NCI-H2227 treated with DMSO at 0.1 percent for 48 hours (cell line): ENCODE measurements at regions not wholly inside any gene's neighbourhood (a gene's known extent, or its start where the extent isn't known, plus 50 kb on each side); places are given as distances from the start of the nearest gene placed in this dataset.

Experiments used
- DNase-seq: peaks from one replicate; lab custom pipeline; 2025; lab: John Stamatoyannopoulos, UW

- DNase-seq, result no peak
Measured at GRCh38 chr22:49604732-49605302, 222.9 kb downstream of the BRD1 start.

- no peak for DNase-seq
Measured at GRCh38 chr22:49603016-49603415, 224.7 kb downstream of the BRD1 start.

- DNase-seq, result no peak
Measured at GRCh38 chr22:49602481-49602880, 225.2 kb downstream of the BRD1 start.

GRCh38 chr22:49601614-49602321 lies 225.9 kb downstream of the BRD1 start:
- no peak for DNase-seq

DNA sequence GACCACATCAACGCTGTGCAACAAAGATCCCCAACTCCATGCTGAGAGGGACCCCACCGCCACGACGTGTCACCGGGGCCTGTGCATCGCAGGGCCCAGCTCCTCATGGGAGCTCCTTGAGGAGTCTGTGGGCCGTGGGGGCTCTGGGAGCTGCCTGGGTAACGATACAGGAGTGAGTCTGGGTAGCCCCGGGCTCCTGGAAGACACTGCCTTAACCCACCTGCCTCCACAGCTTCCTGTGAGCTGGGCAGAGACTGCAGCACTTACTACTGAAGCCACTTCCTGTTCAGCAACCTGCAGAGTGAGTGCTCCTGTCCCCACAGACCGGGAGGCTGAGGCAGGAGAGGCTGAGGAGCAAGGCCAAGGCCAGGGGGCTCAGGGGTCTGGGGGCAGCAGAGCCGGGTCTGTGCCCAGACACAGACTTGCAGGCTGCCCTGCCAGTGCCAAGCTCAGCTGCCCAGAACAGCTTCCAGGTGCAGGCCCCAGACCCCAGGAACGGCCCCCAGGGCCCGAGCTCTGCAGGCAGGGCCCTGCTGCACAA lies 226.7 kb downstream of the BRD1 start:
- DNase-seq, result no peak

- no peak for DNase-seq
Measured at GRCh38 chr22:49600468-49600867, 227.2 kb downstream of the BRD1 start.

GRCh38 chr22:49599691-49600455 lies 227.8 kb downstream of the BRD1 start:
- no peak for DNase-seq

- DNase-seq, result no peak
Measured at GRCh38 chr22:49599039-49599438, 228.6 kb downstream of the BRD1 start.

DNA sequence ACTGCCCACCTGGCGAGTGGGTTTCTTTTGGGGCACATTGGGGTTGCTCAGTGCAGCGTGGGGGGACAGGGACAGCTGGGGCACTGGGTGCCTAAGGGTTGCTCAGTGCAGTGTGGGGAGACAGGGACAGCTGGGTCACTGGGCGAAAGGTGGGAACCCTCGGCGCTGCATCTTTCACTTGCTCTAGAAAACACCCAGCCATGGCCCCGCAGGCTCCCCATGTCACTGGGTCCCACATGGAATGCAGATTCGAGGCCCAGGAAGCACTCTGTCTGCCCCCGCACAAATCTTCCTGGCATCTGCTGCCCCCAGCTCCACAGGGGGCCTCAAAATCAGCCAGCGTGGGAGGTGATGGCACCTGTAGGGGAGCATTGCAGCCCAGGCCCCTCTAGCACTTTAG lies 229.3 kb downstream of the BRD1 start:
- DNase-seq, result no peak

- no peak for DNase-seq
Measured at GRCh38 chr22:49597428-49598039, 230.1 kb downstream of the BRD1 start.

DNA sequence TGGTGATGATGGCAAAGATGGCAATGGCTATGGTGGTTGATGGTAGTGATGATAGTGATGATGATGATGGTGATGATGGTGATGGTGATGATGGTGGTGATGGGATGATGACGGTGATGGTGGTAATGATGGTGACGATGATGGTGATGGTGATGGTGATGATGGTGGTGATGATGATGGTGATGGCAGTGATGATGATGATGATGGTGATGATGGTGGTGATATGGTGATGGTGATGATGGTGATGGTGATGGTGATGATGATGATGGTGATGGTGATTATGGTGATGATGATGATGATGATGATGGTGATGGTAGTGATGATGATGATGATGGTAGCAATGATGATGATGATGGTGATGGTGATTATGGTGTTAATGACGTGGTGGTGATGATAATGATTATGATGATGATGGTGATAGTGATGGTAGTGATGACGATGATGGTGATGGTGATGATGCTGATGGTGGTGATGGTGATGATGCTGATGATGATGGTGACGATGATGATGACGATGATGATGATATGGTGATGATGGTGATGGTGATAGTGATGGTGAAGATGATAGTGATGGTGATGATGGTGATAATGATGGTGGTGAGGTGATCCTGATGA lies 232.1 kb downstream of the BRD1 start:
- no peak for DNase-seq

GRCh38 chr22:49594078-49594477 lies 233.6 kb downstream of the BRD1 start:
- no peak for DNase-seq

DNA sequence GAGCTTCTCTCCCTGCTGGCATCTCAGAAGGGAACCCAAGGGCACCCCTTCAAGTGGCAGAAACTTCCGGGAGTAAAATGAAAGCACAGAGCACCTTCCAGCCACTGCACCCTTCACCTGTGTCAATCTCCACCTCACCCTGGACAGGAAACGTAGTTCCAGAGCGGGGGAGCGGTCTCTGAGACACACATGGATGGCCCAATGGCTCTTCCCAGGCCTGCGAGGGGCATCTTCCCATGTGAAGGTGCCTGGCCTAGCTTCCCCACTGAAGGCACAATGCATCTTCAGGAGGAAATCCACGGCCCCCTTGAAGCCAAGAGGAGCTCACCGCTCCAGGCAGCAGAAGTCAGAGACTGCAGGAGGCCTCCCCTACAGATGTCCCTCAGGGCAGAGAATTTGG lies 234.2 kb downstream of the BRD1 start:
- DNase-seq, result no peak

DNA sequence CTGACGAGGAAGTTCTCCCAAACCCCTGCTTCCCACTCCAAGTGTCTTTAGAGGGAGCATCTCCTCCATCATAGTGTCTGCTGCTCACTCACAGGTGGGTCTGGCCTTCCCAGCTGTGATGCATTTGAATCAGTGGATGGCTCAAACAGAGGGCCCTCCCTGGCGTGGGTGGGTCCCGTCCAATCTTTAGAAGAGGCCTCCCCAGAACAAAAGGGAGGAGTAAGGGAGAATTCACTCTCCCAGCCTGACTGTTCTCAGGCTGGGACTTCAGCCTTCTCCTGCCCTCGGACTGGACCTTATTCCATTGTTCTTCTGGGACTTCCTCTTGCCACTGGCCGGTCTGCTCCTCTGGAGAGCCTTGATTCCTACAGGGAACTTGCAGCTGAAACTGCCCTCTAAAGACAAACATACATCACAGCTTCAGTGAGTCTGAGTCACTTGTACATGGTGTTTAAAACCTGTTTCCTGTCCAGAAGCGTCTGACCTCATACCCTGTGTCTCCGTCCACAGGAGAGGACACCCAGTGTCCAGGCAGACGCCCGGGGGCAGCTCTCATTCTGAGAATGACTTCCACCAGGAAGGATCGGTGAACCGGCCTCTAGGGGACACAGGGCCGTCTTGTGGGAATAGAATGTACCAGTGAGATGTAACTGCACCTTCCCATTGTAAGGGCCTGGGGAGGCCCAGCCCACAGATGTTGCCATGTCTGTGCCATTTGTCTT lies 234.7 kb downstream of the BRD1 start:
- DNase-seq, result no peak

DNA sequence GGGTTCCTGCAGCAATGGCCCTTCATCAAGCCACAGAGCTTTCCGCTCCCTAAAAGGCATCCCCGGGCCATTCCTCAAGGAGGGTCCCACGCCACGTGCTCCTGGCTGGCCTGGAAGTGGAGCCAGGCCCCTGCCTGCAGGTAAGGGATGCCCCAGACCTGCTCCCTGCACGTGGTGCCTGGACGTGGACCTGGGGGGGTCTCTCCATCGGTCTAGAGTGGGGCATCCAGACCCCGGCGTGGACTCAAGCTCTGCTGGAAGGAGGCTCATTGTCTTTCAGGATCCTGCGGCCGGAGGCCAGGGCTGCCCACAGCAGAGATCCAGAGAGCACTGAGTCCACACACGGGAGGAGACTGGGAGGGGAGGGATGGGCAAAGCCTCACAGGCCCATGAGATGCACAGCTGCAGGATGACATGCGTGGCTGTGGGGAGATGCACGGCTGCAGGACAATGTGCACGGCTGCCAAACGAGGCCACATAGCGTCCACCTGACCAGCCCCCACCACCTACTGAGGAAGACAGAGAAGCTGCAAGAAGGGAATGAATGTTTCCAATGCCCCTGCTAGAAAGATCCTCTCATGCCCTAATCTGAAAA lies 236.7 kb downstream of the BRD1 start:
- DNase-seq, result no peak

- DNase-seq, result no peak
Measured at GRCh38 chr22:49590381-49590780, 237.3 kb downstream of the BRD1 start.

- no peak for DNase-seq
Measured at GRCh38 chr22:49589811-49590210, 237.9 kb downstream of the BRD1 start.

- no peak for DNase-seq
Measured at GRCh38 chr22:49589301-49589700, 238.4 kb downstream of the BRD1 start.

DNA sequence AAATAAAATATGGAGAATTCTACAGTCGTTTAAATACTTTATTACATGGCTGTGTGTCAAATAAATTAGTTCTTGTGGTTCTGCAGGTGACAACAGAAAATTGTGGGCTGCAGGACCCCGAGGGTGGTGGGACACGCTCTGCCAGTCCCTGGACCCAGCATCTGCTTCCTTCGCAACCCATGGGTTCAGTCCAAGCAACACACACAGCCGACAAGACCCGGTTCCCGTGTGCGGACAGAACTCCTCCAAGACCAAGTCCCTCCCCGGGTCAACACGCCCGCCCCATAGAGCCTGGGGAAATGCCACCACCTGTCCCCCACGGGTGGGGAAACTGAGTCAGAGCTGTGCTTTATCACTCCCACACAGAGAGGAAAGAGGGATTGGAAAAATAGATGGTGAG lies 238.9 kb downstream of the BRD1 start:
- no peak for DNase-seq

GRCh38 chr22:49587987-49588386 lies 239.7 kb downstream of the BRD1 start:
- DNase-seq, result no peak

DNA sequence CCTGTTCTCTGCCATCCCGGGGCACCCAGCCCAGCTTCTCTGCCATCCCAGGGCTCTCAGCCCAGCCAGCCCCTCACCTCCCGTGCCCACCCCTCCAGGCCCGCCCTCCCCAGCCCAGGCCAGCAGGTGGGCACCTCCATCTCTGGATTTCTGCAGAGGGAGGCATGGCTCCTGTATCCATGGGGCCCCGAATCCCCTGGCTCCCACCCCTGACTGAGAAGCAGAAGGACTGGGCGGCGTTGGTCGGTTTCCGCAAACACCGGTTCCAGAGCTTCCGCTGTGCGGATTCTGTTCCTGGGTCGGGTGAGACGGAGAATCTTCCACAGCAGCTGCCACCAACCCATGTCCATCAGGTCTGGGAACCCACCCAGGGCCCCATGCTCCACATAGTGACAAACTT lies 240.3 kb downstream of the BRD1 start:
- no peak for DNase-seq
